NCI-H2107 treated with DMSO at 0.1 percent for 48 hours (cell line): ENCODE measurements at regions not wholly inside any gene's neighbourhood (a gene's known extent, or its start where the extent isn't known, plus 50 kb on each side); places are given as distances from the start of the nearest gene placed in this dataset.
A peak's percentile ranks its signal among the peaks of the same experiment; 100 is the strongest.

ENCODE experiments used
- DNase-seq: peaks from one replicate; lab custom pipeline; 2025; ENCODE audit not compliant: unreplicated experiment; lab: John Stamatoyannopoulos, UW

DNA sequence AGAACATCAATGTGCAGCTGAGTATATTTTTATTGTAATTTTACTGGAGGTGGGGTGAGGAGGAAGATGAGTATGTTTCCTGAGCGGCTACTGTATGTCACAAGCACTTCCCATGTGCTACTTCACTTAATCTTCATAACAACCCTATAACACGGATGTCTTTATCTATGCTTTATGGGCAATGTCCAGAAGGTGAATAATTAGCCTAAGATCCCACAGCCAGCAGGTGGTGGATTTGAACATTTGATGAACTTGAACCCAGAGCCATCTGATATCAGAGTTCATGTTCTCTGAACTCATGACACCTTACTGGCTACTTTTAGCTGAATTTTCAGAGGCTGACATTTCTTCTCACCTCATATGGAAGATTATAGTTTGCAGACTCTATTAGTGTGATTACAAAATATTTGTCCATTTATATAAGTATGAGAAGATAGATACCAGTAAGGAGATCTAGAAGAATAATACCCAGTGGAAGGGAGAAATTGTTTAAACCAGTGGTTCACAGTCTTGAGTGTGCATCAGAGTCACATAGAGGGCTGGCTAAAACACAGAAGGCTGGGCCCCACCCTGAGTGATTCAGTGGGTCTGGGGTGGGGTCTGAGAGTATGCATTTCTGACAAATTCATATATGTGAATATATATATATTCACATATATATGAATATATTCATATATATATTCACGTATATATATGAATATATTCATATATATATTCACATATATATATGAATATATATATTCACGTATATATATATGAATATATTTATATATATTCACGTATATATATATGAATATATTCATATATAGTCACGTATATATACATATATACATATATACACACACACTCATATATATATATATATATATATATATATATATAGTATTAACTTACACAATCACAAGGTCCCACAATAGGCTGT is 164.4 kb upstream of the NR3C1 start:
- no peak for DNase-seq

DNA sequence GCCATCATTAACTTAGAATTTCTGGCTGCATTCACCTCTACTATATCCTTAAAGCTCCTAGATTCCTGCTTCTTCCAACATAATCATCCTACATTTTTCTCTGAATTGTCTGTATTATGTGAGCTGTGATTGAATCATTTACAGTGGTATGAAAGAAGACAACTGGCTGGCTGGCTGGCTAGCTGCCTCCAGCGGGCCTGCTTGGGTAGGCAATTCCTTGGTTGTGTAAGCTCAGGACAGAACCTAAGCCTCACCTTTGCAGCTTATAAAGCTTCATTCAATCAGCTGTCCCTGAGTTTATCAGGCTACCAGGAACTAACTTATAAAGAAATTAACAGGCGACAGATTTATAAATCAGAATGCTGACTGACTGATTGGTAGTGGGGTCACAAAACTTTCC is 162.7 kb upstream of the NR3C1 start:
- no peak for DNase-seq

DNA sequence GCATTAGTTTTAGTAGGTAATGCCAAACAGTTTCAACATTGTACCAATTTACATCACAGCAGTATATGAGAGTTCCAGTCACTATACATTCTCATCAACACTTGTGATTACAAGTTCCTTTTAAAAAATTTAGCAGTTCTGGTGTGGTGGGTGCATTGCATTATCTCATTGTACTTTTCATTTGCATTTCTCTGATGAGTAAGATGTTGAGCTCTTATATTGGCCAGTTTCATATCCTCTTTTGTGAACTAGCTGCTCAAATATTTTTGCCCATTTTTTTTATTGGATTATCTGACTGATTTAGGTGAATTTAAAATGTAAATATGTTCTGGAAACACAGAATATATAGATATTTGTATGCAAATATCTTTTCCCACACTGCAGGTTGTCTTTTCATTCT is 160.9 kb upstream of the NR3C1 start:
- DNase-seq, result no peak

DNA sequence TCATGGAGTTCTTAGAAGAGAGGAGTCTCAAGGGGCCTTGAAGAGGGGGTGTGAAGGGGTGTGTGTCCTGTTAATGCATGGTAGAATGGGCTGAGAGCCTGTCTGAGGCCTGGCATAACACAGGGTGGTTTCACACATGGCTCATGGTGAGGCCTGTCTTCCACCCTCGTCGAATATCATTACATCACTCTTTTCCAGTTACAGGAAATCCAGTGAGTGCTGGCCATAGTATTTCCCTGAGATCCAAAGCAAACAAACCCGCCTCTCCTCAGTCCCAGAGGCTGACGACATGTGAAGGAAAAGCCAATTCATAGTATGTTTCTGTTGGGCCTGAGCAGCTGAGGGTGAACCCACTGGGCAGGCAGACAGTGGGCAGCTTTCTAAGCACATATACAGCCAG is 159.4 kb upstream of the NR3C1 start:
- DNase-seq, result no peak

DNA sequence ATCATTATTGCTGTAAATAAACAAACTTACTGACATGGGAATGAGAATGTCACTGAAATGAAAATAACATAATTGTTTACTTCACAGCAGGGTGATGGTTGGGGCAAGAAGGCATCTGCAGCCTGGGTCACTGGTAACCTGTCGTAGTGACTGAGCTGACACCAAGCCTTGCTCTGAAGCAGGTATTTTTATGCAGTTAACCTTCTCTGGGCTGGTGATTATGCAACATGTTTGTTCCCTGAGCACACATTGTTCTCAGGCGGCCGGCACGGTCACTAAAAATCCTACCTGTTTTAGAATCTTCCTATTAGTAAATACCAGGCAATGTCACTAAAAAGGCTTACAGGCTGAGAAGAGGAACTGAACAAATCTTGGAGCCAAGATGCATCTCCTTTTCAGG is 157.7 kb upstream of the NR3C1 start:
- no peak for DNase-seq

DNA sequence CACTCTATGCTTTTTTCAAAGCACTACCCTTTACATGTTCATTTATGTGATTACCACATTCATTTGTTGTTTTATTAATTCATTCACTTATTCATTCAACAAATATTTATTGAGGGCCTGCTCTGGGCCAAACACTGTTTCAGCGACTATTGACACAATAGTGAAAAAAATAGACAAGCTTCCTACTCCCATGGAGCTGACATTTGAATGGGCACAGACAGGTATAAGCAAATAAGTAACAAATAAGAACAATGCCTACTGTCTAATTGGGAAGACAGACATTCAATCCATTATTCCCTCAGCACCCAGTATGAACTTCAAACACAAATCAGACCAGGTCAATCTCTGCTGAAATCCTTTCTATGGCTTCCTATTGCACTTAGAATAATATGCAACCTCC is 156.9 kb upstream of the NR3C1 start:
- no peak for DNase-seq

DNA sequence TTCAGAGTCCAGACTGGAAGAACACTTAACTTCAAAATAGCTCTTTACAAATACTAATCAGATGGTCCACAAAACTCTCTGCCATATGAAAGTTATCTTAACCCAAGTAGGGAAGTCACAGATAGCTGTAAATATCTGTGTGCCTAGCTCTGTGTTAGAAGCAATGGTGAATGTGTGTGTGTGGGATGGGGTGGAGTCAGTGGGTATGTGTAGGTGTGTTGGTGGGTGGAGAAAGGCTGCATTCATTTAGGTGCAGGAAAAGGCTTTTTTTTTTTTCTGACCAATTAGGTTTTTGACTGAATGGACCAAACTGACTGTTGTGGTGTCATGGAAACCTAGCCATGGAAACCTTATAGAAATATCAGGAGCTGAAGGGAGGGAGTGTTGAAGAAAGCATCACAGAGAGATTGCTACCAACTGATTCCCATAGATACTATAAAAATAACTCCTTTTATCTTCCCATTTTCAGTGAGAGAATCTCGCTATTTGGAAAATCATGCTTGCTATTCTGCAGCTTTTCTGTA is 156.2 kb upstream of the NR3C1 start:
- no peak for DNase-seq

DNA sequence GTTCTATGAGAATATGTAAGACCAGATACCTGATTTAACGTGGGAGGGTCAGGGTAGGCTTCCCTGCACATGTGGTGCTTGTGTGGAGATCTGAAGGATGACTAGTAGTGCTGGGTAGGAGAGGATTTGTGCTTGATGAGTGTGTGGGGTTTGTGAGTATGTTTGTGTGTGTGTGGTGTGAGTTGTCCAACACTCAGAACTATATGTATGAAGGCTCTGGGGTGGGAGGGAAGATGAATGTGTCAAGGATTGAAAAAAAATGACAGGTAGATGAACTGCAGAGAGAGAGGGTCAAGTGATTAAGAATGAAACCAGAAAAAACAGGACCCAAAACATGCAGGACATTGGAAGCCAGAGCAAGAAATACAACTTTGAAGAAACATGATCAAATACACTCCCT is 154.6 kb upstream of the NR3C1 start:
- no peak for DNase-seq

DNA sequence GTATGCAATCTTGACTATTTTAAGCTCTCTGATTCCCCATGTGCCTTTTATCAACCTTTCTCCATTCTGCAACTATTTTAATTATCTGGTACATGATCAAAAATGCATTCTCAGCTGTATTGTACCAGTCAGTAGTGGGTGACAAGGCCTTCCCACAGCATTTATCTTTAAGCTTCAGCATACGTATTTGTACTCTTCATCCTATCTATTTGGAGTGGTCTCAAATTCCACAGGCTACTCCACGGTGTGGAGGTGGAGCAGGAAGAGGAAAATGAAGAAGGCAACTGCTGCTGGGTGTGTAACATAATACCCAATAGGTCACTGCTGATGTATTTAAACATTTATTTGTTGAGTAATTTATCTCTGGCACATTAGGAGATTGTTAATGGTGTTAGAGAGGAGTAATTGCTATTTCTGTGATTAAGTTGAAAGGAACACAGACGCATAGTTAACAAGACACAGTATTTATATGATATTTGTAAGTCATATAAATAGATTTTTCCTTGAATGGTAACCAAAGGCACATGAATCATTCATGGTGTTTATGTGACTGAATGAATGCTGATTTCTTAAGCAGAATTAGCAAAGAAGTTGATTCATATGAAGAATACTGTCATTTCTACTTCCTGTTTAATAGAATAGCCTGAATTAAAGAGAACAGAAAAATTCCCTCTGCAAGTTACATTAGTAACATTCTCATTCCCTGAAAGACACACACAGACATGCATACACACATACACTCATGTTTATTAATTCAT is 153.8 kb upstream of the NR3C1 start:
- peak; percentile 35 for DNase-seq

DNA sequence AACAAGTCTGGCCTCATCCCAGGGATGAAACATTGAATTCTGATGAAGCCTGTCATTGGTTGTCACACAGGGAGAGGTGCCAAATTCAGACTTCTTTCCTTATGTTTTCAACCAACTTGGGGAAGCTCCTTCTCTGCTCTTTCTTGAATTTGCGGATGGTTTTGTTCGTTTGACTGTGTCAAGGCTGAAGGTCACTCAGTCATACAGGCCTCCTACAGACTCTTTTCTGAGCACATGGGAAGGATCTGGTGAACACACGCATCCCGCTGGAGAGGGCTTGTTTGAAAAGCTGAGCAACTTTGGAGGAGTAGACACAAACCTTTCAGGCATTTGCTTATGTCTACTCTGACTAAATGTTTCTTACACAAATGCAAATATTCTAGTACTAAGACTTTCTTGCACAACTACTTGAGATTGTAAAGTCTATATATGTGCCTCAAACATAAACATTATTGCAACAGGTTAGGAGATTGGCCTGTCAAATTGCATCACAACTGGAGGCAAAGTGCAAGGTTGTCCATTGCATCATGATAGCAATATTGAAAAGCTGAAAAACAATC is 151.5 kb upstream of the NR3C1 start:
- DNase-seq, result no peak

DNA sequence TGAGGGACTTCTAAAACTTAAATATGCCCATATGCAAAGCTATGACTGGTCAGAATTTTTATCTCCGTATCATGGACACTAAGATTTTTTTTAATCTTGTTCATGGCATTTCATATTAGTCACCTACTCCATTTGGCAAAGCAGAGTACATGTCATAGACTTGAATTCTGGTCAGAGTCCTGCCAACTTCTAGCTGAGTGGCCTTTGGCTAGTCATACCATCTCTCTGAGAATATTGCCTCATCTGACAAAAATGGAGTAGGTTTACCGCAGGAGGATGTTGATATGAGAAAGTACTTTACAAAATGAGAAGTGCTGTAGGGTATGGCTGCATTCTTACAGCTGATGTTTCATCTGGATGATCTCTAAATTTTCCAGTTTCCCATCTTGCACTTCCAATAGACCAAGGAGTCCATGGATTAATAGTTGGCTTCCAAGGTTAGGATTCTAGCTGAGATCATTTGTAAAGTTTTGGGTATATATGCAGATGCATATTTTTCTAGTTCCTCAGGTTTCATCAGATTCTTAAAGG is 150.8 kb upstream of the NR3C1 start:
- no peak for DNase-seq

DNA sequence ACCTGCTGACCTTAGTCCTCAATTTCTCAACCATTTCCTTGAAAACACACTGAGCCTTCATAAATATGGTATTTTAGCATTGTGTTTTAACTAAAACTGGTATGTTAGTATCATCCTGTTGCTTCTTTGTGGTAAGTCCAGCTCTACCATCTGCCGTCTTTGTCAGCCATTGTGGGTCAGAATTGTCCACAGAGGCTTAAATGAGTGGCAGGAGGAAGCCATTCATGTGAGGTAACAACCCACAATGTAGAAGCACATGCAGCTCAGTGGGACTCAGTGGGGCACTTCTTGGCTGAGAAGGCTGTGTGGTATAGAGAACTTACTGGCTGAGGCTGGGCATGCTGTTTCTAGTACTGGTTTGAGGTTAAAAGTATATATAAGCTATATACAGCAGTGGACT is 149.2 kb upstream of the NR3C1 start:
- DNase-seq, result no peak

DNA sequence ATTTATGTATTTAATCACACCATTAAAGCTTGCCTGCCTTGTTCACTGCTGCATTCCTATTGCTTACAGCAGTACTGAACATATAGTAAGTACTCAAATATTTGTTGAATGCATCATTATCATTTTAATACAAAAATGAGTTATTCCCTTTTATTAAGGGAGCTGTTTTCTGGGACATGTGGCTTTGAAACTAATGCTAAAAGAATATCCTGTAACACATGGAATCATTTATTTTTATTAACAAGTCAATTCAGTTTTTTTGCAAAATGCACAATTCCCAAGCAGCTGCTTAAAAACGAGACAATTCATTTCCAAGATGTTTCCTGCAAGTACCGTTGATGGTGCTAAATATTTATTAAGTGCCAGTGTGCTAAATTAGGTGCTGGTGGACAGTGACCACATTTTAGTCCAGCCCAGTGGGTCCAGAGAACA is 148.3 kb upstream of the NR3C1 start:
- no peak for DNase-seq

DNA sequence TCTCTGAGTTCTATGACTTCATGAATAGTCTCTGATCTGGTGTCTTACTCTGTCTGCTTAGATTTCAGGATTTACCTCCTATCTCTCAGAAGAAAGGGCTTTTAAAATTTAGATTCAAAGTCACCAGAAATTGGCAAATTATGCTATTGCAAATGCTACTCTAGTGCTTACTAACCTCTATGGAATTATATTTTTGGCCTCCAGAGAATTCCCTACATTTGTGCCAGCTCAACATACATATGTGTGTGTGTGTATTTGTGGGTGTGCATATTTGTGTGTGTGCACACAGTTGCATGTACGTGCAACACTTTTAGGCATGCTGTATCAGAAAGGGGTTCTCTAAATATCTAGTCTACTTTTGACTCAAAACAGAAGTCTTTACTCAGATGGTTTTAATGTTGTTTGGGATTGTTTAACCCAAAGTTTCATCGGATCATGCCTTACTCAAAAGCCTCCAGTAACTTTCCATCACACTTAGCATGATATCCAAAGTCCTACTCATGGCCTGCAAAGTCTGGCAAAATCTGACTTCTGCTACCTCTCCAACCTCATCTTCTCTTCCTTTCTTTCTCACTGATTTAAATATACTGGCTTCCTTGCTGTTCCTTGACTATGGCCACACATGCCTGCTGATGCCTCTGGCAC is 147.6 kb upstream of the NR3C1 start:
- DNase-seq, result no peak

DNA sequence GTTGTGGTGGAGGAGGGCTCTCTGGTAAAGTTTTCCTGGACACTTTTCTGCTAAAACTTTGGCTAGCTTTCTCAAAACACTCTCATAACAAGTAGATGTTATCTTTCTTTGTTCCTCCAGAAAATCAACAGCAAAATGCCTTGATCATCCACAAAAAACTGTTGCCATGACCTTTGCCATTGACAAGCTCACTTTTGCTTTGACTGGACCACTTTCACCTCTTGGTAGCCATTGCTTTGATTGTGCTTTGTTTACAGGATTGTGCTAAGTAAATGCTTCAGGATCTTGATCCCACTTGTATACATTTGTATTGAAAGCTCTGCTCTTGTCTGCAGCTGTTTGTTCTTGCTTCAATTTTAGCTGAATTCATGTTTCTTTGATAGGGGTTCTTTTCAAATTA is 143.9 kb upstream of the NR3C1 start:
- DNase-seq, result no peak

DNA sequence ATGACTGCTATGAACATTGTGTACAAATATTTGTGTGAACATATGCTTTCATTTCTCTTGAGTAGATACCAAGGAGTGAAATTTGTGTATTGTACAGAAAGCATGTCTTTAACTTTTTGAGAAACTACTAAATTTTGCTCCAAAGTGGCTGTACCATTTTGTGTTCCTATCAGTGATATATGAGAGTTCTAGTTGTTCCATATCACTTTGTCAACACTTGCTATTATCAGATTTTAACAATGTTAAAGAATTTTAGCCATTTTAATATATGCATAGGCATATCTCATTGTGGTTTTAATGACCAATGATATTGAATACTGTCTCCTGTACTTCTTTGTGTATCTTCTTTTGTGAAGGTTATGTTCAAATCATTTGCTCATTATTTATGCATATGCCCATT is 142.9 kb upstream of the NR3C1 start:
- DNase-seq, result no peak

DNA sequence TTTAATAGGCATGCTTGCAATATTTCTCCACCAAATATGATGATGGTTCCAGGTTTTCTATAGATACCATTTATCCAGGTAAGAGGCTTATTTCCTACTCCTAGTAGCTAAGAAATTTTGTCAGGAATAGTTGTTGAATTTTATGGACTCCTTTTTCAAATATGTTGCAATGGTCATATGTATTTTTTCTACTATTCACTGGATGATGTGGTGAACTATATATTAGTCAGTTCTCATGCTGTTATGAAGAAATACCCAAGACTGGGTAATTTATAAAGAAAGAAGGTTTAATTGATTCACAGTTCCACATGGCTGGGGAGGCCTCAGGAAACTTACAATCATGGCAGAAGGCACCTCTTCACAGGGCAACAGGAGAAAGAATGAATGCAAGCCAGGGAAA is 141.1 kb upstream of the NR3C1 start:
- no peak for DNase-seq

DNA sequence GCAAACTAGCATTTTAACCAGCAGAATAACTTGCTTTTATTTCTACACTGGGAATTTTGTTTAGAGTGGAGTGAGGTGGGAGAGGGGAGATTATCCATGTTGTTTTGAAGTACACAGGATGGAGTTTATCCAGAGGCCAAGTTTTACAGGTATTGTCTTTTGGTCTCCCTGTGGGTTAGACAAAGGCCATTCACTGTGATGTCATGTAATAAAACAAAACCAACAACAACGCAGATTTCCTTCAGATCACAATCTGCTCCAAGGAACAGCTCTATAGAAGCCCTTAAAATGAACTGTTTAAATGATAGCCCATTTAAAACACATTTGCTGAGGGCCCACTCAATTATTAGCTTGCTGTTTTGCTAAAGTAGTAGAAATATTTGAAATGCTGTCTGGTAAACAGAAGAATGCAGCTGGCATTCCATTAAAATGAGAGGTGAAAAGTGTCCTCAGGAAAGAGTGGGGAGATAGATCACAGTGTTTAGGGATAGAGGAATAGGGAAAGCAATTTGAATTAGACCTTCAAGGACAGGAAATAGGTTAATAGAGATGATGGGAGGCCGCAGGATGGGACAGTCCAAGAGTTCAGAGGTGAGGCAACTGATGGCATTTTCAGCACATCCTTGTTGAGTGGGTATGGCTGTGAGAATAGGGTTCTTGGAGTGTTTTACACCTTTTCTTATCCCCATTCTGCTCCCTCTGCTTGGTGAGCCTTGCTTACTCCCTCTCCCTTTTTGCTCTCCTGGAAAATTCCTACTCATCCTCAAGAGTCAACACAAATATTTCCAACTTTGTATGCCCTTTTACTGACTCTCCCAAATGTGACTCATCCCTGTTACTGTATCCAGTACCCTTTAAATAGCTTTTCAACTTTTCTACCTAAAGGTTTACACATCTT is 140.1 kb upstream of the NR3C1 start:
- no peak for DNase-seq

DNA sequence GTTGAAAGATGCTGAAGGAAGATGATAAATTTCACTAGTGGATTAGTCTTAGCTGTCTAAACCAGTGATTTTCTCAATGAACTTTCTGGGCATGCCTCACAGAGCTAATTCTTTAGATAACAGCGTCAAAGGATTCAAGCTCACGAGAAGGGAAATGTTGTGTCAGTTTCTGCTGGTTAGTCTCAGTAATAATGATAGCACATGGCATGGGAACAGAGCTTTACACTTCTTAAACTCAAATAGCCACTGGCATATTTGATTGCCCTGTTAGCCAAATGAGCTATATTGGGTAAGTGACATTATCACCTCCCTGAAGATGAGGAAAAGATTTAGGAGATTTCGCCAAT is 139.3 kb upstream of the NR3C1 start:
- DNase-seq, result no peak
